TTC549 (cell line): ENCODE measurements at regions not wholly inside any gene's neighbourhood (a gene's known extent, or its start where the extent isn't known, plus 50 kb on each side); places are given as distances from the start of the nearest gene placed in this dataset.

ENCODE experiments used
- FAIRE-seq: peaks from 2 replicates; lab custom pipeline; 2012; peaks lifted over from hg19 to GRCh38; lab: Jason Lieb, UNC

- FAIRE-seq = no peak
These were observed 464.6 kb downstream of the MTX2 start for GRCh38 chr2:176733698-176734430.

DNA sequence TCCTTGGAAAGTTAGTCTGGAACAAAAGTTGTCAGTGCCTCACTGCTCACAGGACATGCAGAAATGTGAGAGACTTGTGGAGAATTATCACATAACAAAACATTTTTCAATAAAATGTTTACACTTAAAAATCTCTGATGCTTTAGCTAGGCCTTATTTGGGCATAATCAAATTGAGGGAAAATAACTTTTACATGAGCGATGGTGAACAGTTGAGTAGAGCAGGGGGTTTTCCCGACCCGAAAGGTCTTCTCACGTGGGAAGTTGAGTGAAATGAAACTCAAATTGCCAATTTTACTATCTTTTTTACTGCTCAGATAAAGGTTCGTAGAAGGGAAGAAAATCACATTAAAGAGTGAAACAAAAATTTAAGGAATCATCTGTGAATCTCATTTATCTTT lies 465.6 kb downstream of the MTX2 start:
- FAIRE-seq = no peak

DNA sequence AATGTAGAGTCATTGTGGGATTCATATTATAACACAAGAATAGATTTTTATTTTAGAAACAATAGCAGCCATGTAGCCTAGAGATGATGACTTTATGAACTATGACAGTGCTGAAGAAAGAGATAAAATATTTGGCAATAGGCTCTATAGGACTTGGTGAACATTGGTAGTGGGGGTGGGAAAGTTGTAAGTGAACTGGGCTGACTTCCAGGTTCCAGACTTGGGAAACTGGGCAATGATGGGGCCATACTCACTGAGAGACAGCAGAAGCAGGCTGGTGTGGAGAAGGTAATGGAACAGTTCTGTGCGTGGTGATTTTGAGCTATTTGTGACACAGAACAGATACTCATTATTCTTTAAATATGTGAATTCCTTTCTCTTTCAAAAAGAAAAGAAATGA lies 470.3 kb upstream of the HNRNPA3 start:
- FAIRE-seq = no peak

GRCh38 chr2:176743671-176744070 lies 468.9 kb upstream of the HNRNPA3 start:
- no peak for FAIRE-seq

DNA sequence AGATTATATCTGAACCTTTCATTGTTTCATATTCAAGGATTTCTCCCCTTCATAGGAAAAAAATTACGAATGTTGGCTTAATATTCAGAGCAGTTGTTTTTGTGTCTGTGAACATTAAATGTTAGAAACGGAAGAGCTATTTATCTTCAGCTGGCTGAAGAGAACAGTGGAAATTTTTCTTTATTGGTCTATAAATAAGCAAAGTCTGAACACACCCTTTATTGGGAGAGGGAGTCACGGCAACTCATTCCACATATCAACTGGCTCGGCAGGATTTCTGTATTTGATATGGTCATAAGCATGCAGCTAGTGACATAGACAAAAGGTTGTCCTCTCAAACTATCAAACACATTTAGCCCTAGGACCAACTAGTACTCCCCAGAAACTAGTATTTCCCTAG lies 468.4 kb upstream of the HNRNPA3 start:
- no peak for FAIRE-seq

- no peak for FAIRE-seq
These were observed 466.9 kb upstream of the HNRNPA3 start for GRCh38 chr2:176745543-176746200.

- FAIRE-seq = no peak
These were observed 466.2 kb upstream of the HNRNPA3 start for GRCh38 chr2:176746411-176746810.

DNA sequence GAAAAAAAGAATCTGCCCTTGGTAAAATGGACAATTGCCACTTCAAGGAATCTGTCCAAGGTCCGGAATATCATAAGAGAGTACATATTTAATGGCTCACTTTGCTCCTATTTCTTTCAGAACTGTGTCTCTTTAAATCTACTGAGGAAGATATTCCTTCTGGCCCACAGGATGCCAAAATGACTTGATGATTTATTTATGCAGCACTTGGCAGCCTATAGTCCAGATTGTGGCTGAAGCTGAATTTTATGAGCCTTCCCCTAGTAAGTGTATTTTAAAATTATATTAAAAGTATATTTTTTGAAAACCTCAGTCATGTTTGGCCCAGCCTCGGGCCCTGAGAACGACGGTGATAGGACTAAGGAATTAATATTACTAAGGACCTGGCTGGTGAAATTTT lies 465.1 kb upstream of the HNRNPA3 start:
- no peak for FAIRE-seq

- FAIRE-seq = no peak
These were observed 464.7 kb upstream of the HNRNPA3 start for GRCh38 chr2:176747928-176748327.

DNA sequence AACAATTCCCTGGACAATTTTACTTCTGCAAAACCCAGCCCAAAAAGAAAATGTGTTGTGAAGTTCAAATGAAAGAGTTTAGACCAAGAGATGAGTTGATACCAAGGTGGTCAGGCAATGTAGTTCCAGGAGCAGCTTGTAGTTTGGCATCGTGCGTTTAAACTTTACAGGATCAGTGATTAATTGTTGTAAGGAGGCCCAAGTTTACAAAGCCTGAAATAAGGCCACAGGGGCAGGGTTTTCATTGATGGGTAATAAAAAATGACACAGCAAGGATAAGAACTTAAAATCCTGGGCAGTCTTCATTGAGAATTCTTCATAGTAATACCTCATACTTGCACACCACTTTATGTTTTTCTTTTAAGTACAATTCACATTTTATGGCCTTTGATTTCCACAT lies 463.9 kb upstream of the HNRNPA3 start:
- no peak for FAIRE-seq

DNA sequence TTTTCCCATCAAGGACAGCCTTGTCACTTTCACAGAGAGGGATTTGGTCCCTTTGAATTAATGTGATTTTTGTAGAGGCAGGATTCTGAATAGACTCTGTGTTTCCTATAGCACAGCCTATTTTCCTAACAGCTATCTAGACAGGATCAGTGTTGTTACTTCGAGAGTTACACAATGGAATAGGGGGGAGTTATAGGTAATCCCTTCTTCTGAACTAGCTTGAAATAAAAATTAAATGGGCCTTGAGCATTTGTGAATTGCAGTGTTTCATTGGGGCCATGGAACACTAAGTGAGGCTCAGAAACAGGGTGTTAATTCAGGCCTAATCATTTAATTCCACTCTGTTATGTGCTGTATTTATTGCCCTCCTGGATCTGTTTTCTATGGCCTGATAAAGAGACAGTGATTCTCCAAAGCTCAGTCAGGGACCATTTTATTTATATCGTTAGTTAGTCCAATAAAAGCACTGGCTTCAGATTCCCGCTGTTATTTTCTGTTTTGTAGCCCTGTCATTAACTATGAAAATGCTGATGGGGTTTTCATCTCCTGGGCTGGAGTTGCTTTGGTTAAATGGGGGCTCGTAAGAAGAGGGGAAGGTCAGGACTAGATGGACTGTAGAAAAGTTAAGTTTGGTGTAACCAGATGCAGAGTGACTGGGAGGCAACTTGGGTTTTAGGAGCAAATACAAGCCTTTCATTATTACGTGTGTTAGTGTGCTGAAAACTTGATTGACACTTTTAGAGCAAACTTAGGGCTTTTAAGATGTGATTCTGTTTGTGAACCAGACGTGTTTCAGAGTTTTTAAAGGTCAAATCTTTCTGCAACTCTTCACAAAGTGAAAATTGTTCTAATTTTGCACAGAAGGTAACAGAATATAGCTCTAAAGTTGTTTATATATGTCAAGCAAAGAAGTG lies 461.0 kb upstream of the HNRNPA3 start:
- FAIRE-seq = no peak

GRCh38 chr2:176752295-176752694 lies 460.3 kb upstream of the HNRNPA3 start:
- no peak for FAIRE-seq

DNA sequence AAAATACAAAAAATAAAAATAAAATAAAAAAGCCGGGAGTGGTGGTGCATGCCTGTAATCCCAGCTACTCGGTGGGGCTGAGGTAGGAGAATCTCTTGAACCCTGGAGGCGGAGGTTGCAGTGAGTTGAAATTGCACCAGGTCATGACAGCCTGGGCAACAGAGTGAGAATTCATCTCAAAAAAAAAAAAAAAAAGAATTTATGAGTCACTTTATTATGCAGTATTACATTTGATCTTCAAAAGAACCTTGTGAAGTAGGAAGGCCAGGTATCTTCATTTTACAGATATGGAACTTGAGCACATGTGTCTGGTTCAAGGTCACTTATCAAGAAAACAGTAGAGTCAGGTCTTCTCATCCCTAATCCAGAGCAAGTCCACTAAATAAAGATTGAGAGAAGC lies 459.4 kb upstream of the HNRNPA3 start:
- no peak for FAIRE-seq

GRCh38 chr2:176753752-176754474 lies 458.7 kb upstream of the HNRNPA3 start:
- FAIRE-seq = no peak

DNA sequence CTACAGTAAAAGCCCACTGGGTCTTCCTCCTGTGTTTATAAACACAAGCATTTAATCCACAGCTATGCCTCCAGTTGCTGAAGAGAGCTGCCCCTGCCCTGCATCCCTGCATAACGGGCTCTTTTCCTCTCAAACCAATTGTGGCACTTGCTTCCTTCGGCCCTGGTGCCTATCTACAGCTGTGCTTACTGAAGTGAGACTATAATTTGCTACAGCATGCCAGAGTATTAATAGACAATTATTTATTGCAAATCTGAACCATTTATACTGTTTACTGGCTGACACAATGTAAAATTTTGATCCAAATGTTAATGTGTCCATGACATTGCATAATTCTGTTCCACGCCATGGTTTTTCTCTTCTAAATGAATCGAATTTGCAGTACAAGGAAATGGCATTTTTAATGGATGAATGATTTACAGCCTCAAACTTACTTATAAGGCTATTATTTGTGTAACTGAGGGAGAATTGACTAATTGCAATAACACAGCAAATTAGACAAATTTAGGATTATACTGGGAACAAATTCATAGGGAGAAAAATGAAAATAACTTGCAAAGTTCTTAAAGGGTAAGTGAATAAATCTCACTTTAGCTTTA lies 457.0 kb upstream of the HNRNPA3 start:
- FAIRE-seq = no peak

DNA sequence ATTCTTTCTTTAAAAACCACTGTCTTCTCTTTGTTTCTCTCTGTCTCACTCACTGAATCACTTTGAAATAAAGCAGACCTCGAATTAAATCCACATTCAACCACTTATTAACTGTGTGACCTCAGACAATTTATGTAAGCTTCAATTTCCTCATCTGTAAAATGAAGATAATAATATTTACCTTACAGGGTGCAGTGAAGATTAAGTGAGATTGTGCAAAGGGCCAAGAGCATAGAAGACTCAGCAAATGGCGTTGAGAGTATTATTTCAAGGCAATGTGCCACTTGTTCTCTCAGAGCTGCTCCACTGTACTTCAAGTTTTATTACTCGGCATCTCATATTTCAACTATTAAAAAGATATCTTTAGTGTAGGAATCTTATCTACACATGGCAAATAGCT lies 454.2 kb upstream of the HNRNPA3 start:
- FAIRE-seq = no peak

DNA sequence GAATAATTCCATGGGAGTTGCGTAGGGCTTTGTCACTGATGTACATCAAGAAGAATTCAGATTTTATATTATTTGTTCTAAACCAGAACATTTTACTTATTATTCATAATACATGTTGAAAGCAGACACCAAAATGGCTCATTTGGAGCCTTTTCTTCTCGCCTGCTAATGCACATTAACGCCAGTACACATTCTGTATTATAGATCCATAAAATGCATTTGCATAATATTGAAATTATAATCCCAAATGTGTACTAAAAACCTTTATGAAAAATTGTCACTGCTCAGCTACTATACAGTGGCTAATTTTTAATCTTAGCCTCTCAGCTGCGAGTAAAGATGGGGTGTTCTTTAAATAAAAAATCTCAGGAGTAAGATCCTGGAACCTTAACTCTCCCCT lies 452.2 kb upstream of the HNRNPA3 start:
- no peak for FAIRE-seq

DNA sequence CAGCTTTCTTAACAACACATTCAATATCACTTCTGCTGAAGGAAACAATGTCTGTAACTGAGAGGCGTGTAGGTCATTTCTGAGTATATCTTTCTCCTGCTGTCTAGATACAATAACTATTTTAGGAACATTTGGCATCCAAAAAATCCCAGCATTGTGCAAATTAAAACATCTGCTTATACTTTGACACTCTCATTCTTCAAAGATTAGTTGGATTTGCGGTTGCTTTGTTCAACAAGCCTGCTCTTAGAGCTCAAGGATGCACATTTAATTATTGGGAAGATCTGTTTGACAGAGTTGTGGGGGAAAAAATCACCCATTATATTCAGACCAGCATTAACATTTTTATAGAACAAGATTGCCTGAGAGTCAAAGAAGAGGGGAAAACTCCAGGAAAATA lies 449.5 kb upstream of the HNRNPA3 start:
- FAIRE-seq = no peak

GRCh38 chr2:176763851-176764404 lies 448.7 kb upstream of the HNRNPA3 start:
- no peak for FAIRE-seq

DNA sequence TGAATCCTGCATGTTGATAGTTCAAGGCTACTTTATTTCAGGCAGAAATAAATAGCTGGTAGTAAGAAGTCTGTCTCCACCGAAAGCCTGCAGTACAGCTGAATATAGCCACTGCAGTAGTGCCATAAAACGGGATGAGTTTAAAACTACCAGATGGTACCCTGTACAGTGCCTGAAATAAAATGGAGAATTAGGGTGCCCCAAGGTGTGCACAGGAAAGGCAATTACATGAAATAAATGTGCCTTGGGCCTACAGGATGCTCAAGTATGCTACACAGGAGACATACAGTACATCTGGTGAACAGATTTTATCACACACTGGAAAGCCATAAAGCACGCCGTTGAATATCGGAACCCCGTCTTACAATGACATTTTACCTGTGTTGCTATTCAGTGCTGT lies 447.7 kb upstream of the HNRNPA3 start:
- no peak for FAIRE-seq

- FAIRE-seq = no peak
These were observed 446.6 kb upstream of the HNRNPA3 start for GRCh38 chr2:176766005-176766404.

DNA sequence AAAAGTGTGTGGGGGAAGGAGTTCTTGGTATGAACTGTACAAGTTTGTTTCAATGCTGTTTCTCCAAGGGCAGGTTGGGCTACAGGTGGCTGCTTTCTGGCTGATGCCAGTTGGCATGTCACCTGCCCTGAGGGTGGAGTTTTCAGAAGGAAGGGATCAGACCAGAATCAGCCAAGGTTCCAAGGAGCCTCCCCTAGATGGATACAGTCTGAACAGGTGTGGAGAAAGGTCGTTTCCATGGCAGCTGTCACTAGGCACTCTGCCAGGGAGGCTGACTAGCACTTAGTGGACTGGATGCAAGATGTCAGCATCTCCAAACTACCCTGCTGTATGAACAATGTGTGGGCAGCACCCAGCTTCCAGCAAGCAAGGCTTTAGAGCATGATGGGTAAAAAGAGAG lies 444.4 kb upstream of the HNRNPA3 start:
- FAIRE-seq = no peak
